CD4-positive, alpha-beta T cell treated with Interleukin-1 beta for 1 hour (primary cell): ENCODE measurements at regions not wholly inside any gene's neighbourhood (a gene's known extent, or its start where the extent isn't known, plus 50 kb on each side); places are given as distances from the start of the nearest gene placed in this dataset.
"Not testable (repeated sequence)": the region's sequence is repeated elsewhere in the genome, so short reads cannot be mapped to it uniquely, and the experiment has no call there.

Source experiments
- DNase-seq, 2 donors: peaks; one replicate each; pipeline ENCODE4 v3.0.0-alpha.2; 2020 to 2022

DNA sequence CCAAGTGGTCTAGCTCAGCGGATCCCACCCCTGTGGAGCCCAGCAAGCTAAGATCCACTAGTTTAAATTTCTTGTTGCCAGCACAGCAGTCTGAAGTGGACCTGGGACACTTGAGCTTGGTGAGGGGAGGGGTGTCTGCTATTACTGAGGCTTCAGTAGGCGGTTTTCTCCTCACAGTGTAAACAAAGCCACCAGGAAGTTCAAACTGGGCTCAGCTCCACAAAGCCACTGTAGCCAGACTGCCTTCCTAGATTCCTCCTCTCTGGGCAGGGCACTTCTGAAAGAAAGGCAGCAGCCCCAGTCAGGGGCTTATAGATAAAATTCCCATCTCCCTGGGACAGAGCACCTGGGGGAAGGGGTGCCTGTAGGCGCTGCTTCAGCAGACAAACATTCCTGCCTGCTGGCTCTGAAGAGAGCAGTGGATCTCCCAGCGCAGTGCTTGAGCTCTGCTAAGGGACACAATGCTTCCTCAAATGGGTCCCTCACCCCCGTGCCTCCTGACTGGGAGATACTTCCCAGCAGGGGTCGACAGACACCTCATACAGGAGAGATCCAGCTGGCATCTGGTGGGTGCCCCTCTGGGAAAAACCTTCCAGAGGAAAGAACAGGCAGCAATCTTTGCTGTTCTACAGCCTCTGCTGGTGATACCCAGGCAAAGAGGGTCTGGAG lies 148.6 kb upstream of the PDE4D start:
- not testable (repeated sequence) for DNase-seq

DNA sequence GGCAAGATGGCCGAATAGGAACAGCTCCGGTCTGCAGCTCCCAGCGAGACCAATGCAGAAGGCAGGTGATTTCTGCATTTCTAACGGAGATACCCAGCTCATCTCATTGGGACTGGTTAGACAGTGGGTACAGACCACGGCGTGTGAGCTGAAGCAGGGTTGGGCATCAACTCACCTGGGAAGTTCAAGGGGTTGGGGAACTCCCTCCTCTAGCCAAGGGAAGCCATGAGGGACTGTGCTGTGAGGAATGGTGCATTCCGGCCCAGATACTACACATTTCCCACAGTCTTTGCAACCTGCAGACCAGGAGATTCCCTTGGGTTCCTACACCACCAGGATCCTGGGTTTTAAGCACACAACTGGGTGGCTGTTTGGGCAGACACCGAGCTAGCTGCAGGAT lies 148.0 kb upstream of the PDE4D start:
- not testable (repeated sequence) for DNase-seq

DNA sequence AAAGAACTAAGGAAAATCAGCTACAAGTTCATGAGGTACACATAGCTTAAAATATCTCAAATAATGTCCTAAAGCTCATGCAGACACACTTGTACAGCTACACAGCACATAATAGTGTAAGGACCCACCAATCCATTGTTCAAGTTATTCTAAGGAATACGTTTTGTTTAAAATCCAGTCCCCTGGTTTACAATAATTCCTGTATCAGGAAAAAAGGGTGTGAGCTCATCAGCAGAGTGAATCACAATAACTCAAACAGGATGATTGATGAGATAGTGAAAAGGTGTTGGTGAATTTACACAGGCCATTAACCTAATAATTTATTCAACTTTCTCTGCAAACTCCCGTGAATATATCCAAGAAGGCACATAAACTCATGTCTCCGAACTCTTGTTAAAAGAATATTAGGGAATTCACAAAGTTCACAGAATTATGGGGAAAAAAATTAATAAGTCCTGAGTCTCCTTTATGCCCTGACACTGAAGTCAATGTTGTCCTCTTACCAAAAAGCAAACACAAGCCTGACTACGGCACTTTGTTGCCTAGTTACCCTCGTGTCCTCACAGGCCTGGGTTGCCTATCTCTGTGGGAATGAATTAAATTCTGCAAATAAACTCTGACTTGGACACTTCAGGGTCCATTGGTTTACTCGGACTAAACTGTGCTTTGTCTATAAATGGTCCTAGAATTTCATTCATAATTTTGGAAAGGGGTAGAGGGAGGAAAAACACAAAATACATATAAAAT lies 142.8 kb upstream of the PDE4D start:
- DNase-seq: no peak

DNA sequence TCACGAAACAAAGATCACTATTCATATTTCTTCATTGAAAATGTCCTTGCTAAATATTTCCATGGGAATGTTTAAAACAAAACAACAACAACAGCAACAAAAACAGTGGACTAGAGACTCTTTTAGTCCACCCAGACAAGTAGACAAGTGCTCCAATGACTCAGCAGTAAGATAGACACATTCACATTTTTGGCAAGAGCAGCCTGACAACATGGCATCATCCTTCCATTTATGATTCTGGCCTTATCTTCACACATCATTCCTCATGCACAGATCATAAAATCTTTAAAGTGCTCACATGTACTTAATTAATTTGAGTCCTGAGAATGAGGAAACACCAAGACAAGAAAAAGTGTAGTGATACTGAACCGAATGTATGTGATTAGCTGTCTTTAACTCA lies 132.6 kb upstream of the PDE4D start:
- DNase-seq: no peak

DNA sequence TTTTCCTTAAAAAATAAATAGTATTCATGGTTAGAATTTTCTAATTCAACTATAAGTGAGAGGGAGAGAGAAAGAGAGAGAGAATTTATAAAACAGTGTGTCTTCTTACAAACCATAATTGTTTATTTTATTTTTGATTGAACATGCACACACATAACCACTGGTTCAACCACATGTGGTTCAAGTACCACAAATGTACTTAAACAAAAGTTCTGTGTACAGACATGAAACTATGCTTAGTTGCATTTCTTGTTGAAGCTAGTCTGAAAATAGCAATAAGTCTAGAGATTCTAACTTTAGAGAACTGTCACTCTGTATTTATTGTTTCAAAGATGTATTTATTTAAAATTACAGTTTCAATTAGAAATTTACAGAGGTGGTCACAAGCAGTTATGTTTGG lies 130.6 kb upstream of the PDE4D start:
- DNase-seq: no peak

DNA sequence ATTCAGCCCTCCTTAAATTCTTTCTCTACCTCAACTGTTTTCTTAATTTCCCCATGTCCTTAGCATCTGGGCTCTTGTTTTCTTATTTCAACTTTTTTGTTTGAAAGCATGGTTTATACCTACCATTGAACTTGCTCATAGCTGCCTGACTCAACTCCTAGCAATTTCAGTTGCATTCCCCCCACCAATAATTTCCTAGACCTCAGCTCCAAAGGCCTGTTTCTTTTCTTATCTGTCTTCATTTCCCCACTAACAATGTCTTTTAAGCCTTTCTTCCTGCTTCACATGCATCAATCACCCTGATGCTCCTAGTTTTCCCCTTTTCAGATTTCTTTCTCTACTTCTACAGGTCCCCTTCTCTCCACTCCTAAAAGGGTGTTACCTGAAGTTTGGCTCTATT lies 129.7 kb upstream of the PDE4D start:
- no peak for DNase-seq

DNA sequence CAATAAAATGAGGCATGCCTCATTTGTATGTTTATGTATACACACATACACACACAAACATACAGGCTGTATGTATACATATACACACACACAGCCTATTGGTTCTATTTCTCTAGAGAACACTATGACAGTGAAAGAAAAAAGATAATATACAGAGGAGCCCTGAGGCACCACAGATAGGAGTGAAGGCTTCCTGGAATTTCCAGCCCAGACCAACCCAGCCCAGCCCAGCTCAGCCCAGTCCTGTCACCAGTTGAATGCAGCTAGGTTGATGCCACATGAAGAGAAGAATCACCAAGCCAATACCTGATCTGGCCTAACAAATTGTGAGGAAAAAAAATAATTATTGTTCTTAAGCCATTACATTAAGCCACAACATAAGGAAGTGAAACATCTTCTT lies 126.9 kb upstream of the PDE4D start:
- no peak for DNase-seq

DNA sequence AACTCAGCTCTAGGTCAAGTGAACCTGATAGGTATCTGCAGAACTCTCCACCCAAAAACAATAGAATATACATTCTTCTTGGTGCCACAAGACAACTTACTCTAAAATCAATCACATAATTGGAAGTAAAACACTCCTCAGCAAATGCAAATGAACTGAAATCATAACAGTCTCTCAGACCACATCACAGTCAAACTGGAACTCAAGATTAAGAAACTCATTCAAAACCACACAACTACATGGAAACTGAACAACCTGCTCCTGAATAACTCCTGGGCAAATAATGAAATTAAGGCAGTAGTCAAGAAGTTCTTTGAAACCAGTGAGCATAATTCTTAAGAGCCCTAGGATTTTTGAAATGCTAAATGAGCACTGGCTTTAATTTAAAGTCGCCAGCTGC lies 125.4 kb upstream of the PDE4D start:
- not testable (repeated sequence) for DNase-seq

DNA sequence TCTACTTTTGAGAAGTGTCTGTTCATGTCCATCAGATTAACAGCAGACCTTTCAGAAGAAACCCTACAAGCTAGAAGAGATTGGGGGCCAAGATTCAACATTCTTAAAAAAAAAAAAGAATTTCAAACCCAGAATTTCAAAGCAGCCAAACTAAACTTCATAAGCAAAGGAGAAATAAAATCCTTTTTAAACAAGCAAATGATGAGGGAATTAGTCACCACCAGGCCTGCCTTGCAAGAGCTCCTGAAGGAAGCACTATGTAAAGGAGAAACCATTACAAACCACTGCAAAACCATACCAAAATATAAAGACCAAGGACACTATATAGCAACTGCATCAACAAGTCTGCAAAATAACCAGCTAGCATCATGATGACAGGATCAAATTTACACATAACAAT lies 124.6 kb upstream of the PDE4D start:
- no peak for DNase-seq

DNA sequence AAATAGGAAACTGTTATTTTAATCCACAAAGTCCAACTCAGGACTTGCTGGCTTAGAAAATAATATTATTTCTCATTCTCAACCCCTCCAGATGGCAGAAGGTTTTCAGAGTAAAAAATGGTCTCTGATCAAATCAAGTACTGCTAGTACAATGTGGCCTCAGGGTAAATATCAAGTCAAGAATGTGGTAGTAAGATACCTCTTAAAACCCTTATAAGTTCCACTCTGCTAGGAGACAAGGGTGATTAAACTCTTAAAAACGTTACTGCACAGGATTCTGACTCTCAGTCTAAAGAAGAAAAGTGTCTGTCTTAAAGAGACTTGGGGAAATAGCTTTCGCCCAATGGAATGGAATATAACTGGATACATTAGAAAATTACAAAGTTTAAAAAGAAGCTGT lies 120.8 kb upstream of the PDE4D start:
- DNase-seq: no peak

DNA sequence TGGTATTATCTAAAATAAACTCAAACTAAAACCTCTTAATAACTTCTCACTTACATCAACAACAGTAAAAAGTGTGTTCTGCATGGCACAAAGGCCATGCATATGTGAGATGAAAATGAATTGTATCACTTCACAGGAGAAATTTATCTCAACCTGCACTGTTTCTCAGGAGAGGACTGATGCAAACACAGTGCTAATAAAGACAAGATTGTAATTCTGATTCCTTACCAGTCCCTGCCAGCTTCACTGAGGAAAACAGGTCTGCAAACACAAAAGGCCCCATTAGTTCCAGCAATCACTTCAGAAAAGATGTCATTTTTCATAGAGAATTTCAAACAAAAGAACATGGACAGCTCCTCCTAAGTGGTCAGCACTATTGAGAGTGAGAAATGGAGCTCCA lies 117.3 kb upstream of the PDE4D start:
- DNase-seq: no peak

DNA sequence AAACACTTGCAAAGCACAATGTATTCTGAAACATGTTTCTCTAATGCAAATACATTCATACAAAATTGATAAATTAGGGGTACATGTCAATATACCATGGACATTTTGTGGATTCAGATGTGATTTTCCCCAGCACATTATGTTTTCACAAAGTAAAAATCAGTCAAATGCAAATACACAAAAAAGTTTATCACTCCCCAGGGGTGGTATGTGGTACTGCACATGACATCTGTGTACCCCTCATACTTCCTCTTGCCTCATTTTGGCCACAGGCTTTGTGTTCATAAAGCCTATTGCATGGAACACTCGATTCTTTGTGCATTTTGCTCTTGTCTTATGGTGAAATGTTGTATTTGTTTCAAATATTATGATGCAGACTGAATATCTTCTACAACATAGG lies 116.8 kb upstream of the PDE4D start:
- no peak for DNase-seq

DNA sequence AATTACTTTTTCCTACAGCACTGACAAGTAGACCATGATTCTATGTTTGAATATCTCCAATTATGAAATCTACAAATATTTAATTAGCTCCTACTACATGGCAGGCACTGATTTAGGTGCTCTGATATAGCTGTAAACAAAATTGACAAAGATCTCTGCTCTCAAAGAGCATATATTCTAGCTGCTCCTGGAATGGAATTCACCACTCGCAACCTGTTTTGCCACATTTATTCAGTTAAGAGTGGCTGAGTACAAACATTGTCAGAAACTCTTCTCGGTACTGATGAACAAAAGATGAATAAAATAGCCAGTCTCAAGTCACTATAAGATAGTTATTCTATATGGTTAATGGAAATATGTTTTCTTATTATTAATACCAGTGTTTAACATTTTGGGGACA lies 114.2 kb upstream of the PDE4D start:
- no peak for DNase-seq

DNA sequence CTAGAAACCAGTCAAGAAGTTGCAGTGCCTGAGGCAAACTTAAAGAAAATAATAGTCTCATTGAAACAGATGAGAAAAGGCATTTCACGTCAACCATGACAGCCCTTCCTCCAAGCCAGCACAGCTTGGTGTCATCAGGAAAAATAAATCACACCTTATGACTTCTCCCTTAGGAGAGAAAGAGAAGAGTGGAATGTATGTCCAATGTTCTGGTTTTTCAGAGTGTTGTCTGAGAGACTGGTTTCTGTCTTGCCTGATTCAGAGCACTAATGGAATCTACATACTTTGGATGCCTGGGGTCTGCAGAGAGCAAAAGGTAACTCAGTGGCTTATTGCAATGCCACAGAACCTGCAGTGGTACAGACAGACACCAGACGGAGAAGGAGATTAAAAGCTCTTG lies 105.5 kb upstream of the PDE4D start:
- DNase-seq: no peak

DNA sequence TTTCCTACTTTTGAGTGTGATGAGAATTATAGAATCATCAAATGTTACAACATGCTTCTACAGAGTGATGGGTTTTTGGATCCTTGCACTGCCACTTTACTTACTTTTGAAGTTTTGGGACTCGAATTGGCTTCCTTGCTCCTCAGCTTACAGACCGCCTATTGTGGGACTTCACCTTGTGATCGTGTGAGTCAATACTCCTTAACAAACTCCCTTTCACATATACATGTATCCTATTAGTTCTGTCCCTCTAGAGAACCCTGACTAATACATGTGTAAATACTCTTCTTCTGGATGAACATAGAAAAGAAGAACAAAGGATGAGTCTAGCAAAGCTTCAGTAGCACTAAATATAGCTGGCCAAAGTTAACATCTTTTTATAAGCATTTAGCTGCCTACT lies 98.7 kb upstream of the PDE4D start:
- no peak for DNase-seq

DNA sequence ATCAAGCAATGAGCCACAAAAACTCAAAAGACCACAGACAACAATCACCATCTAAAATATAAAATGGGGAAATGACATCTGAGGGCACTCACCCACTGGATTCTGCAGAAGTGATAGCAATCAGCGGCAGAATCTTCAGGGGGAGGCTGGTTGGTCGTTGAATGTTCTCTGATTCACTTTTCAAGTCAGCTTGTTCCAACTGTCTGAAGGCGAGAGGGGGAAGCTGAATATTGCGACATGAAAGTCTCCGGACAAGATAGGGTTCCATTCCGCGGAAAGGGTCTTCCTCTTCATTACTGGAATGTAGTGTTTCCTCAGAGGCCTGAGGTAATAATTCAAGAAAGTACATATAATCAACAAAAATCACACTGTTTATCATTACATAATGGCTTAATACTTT lies 94.9 kb upstream of the PDE4D start:
- no peak for DNase-seq

DNA sequence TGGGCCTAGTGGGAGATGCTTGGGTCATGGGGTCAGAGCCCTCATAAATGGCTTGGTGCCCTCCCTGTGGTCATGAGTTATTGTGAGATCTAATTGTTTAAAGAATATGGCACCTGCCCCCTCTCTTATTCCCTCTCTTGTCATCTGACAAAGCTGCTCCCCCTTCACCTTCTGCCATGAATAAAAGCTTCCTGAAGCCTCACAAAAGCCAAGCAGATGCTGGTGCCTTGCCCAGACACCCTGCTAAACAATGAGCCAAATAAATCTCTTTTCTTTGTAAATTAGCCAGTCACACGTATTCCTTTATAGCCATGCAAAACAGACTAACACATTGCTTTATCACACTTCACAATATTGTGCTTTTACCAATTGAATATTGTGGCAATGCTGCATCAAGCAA lies 82.8 kb upstream of the PDE4D start:
- DNase-seq: no peak

DNA sequence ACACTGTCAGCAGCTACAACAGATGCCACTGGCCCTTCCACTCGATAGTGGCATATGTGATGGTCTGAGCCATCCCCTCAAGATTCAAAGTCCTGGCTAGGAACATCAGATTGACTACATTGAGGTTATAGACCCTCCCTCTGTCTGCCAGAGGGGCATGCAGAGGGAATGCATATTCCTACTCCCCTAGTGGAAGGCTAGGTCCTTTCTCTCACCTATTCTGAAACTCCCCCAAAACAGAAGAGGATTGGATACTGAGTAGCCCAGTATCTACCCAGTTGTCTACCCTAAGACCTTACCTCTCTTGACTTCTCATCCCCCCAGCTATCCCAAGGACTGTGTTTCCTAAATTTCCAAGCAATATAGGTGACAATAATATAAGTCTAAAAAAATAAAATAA lies 78.5 kb upstream of the PDE4D start:
- DNase-seq: no peak

DNA sequence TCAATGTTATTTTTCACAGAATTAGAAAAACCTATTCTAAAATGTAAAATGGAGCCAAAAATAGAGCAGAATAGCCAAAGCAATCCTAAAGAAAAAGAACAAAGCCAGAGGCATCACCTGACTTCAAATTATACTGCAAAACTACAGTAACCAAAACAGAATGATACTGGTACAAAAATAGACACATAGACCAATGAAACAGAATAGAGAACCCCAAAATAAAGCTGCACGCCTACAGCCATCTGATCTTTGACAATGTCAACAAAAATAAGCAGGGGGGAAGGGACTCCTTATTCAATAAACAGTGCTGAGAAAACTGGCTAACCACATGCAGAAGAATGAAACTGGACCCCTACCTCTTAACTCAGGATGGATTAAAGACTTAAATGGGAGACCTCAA lies 65.8 kb upstream of the PDE4D start:
- no peak for DNase-seq

DNA sequence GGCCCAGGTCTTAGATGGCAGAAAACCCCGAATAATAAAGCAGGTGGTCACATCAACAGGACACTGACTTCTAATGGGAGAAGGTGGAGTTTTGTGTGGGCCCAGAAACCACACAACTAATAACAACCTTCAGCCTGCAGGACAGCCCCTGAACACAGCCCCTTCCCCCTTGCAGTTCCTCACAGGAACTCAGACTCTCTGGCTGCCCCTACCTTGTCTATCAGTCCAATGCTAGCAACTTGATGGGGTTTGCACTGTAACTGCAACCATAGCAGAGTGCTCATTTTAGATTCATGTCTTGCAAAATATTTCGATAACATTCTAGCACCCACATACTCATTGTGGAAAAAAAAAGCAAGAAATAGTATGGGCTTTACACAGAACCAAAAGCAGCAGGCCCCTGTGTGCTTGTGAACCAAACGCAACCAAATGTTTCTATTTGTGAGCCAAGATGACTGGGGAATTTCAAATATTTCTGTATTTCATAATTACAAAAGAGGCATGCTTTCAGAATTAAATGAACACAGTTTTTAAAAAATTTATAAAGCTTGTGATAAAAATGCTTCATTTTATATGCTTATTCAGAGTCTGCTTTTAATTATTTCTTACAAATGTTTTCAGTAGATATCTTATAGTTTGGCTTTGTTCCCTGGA lies 62.7 kb upstream of the PDE4D start:
- DNase-seq: no peak

DNA sequence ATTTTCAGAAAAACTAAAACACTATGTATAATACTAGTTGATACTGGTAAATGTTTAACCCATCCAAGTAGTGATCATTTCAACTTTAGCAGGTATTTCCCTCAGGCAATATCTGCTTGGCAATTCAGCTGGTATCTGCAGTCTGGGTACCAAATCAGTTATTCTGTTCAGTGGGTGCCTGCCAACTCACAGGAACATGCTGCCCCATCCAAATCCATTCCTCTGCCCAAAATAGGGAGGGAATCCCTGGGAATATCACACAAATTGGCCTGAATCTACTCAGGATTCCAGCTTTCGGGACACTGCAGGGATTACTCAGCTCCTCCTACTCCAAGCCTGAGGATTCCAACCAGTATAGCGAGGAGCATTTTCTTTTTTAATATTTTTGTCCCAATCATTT lies 61.7 kb upstream of the PDE4D start:
- DNase-seq: no peak

DNA sequence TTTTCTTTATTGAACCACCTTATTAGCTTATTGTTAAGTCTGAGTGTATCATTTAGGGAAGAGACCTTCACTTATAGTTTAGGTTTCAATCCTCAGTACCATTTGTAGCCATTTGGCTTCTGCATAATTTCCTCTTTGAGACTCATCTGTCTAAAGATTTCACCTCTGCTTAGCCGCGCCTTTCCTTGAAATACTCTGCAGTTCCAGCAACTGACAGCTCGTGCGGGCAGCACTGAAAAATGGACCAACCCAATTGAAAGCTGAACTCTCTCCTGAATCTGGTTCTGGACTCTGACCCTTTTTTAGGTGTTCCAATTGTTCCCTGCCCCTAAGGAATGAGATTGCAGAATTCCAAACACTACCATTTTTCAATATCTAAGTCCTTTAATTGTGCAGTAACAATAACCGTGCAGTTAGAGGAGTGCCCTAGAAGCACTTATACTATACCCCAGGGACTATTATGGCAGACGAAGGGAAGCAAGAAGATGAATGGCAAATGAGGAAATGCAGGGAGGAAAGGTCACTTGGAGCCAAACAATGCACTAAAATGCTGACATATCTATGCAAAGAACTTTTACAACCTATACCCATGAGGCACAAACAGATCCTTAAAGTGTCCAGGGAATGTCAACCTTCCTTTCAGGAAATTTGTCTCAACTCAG lies 50.1 kb upstream of the PDE4D start:
- no peak for DNase-seq
